Cardiac septum (tissue), 1 donor: ENCODE measurements at regions not wholly inside any gene's neighbourhood (a gene's known extent, or its start where the extent isn't known, plus 50 kb on each side); places are given as distances from the start of the nearest gene placed in this dataset.

Source experiments
- DNase-seq: peaks from one replicate; pipeline ENCODE4 v3.0.0-alpha.2; 2020; ENCODE audit warnings: low spot score
- intact Hi-C: fragments of 100-400 bp; cut with DNase I; formaldehyde crosslinking; loops from one replicate; pipeline ENCODE4 v1.14.0; 2022
- donor health status: DM: no; HTN: no; CAD: no.

- DNase-seq, result no peak
- intact Hi-C loops, result loop anchor here (10.0 kb wide), 1 partner anchor 205 kb away; no protein-coding TSS in a partner anchor
Observed at GRCh38 chr14:95979339-95980042, 59.7 kb upstream of the C14orf132 start.

- no peak for DNase-seq
- intact Hi-C loops, result loop anchor here (10.0 kb wide), 1 partner anchor 206 kb away; no protein-coding TSS in a partner anchor
Observed at GRCh38 chr14:95980402-95980801, 58.8 kb upstream of the C14orf132 start.

- intact Hi-C loops, result loop anchor here (10.0 kb wide), 1 partner anchor 207 kb away; no protein-coding TSS in a partner anchor
- DNase-seq, result no peak
Observed at GRCh38 chr14:95981965-95982364, 57.2 kb upstream of the C14orf132 start.

GRCh38 chr14:95984206-95984605 lies 55.0 kb upstream of the C14orf132 start:
- no peak for DNase-seq
- intact Hi-C loops, result loop anchor here (10.0 kb wide), 1 partner anchor 209 kb away; no protein-coding TSS in a partner anchor
